ENCODE measurements at regions not wholly inside any gene's neighbourhood (a gene's known extent, or its start where the extent isn't known, plus 50 kb on each side); places are given as distances from the start of the nearest gene placed in this dataset.

DNA sequence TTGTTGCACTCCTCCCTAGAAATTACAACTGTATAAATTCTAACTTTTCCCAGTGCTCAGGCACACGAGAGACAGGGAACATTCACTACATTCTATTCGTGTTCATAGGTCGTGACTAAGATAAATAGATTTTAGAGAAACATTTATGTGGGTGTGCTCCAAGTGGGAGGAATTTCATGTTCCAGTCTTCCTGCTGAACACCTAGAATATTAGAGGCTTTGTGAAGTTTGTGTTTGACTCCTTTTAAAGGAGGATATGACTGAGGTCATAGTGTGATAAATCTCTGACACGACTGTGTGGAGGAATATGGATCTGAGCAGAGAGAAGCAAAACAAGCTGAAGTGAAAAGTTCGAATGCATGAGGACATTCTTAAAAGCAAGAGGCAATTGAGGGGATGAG lies 355.3 kb downstream of the ZSWIM6 start:
- Histone ChIP-seq H3K4me2 (ENCODE audit: low read depth, low read length) (no peak overlapping the region), H3K4me1 (ENCODE audit: low read length) (no peaks in the 10 kb centered on the region), H3K9me3 (replicated peaks; ENCODE audit: insufficient read depth, low read length) (no peaks in the 10 kb centered on the region), H3K36me3 (replicated peaks; ENCODE audit: insufficient read depth, low read length) (no peaks in the 10 kb centered on the region), H3F3A (ENCODE audit: insufficient read depth, low read length) (no peaks in the 10 kb centered on the region), H3K79me2 (ENCODE audit: low read length) (no peaks in the 10 kb centered on the region), H2AFZ (ENCODE audit: low read length) (no peak overlapping the region), H3K4me3 (ENCODE audit: low read length) (no peak overlapping the region), H4K20me1 (ENCODE audit: insufficient read depth, low read length) (no peaks in the 10 kb centered on the region), H3K9ac (ENCODE audit: low read length) (no peak overlapping the region), H3K27me3 (replicated peaks; ENCODE audit: insufficient read depth, low read length) (no peaks in the 10 kb centered on the region), H3K27ac (ENCODE audit: low read length) (no peak overlapping the region), H3K9me2 (replicated peaks; ENCODE audit: insufficient read depth, low read length) (no peaks in the 10 kb centered on the region)
- TF ChIP-seq, protein P1, sequence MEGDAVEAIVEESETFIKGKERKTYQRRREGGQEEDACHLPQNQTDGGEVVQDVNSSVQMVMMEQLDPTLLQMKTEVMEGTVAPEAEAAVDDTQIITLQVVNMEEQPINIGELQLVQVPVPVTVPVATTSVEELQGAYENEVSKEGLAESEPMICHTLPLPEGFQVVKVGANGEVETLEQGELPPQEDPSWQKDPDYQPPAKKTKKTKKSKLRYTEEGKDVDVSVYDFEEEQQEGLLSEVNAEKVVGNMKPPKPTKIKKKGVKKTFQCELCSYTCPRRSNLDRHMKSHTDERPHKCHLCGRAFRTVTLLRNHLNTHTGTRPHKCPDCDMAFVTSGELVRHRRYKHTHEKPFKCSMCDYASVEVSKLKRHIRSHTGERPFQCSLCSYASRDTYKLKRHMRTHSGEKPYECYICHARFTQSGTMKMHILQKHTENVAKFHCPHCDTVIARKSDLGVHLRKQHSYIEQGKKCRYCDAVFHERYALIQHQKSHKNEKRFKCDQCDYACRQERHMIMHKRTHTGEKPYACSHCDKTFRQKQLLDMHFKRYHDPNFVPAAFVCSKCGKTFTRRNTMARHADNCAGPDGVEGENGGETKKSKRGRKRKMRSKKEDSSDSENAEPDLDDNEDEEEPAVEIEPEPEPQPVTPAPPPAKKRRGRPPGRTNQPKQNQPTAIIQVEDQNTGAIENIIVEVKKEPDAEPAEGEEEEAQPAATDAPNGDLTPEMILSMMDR (IDR thresholded peaks at IDR 0.05; ENCODE audit: low read length): no peak
- TF ChIP-seq EZH2phosphoT487 (IDR thresholded peaks at IDR 0.05; ENCODE audit: low read length) (no peak), EZH2 (optimal IDR thresholded peaks at IDR 0.05; ENCODE audit: low read depth, low read length) (no peak)
- DNase-seq: no peak

DNA sequence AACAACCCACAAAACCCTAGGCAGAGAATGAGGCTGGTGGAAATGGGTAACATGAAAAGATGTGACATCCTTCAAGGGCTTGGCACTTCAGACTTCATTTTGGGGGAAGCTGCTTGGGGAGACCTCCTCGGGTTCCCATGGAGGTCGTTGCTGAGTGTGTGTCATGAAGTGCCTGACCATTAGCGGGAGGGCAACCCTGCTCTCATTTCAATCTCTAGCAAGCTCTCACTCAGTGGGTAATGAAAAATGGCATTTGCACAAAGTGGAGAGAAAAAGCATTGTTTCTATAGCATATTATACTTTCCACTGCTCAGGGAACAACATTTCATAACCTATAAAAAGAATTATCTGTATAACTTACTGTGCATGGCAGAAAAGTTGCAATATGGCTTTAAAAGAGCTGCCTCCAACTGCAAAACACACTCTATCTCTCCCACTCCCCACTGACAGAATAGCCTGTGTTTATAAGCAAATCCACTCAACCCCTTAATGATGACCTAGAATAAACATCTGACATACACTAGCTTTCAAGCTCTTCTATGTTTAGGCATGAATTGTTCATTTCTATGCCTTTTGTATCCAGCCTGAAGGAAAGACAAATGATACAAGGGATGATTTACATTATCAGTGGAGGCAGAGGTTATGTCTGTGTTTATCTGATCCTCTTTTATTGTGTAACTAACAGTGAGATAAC lies 357.2 kb downstream of the ZSWIM6 start:
- Histone ChIP-seq H3K4me3 (ENCODE audit: low read length) (no peak overlapping the region), H3K27me3 (replicated peaks; ENCODE audit: insufficient read depth, low read length) (no peaks in the 10 kb centered on the region), H3K9me3 (replicated peaks; ENCODE audit: insufficient read depth, low read length) (no peaks in the 10 kb centered on the region), H3K4me2 (ENCODE audit: low read depth, low read length) (no peak overlapping the region), H3K27ac (ENCODE audit: low read length) (no peak overlapping the region), H4K20me1 (ENCODE audit: insufficient read depth, low read length) (no peaks in the 10 kb centered on the region), H3K9me2 (replicated peaks; ENCODE audit: insufficient read depth, low read length) (no peaks in the 10 kb centered on the region), H3K79me2 (ENCODE audit: low read length) (no peaks in the 10 kb centered on the region), H3F3A (ENCODE audit: insufficient read depth, low read length) (no peaks in the 10 kb centered on the region), H3K9ac (ENCODE audit: low read length) (no peak overlapping the region), H2AFZ (ENCODE audit: low read length) (no peak overlapping the region), H3K36me3 (replicated peaks; ENCODE audit: insufficient read depth, low read length) (no peaks in the 10 kb centered on the region), H3K4me1 (ENCODE audit: low read length) (no peaks in the 10 kb centered on the region)
- DNase-seq: no peak
- TF ChIP-seq, protein P1 (IDR thresholded peaks at IDR 0.05; ENCODE audit: low read length): no peak
- no peak for TF ChIP-seq EZH2 (optimal IDR thresholded peaks at IDR 0.05; ENCODE audit: low read depth, low read length)
- no peak for TF ChIP-seq EZH2phosphoT487 (IDR thresholded peaks at IDR 0.05; ENCODE audit: low read length)

DNA sequence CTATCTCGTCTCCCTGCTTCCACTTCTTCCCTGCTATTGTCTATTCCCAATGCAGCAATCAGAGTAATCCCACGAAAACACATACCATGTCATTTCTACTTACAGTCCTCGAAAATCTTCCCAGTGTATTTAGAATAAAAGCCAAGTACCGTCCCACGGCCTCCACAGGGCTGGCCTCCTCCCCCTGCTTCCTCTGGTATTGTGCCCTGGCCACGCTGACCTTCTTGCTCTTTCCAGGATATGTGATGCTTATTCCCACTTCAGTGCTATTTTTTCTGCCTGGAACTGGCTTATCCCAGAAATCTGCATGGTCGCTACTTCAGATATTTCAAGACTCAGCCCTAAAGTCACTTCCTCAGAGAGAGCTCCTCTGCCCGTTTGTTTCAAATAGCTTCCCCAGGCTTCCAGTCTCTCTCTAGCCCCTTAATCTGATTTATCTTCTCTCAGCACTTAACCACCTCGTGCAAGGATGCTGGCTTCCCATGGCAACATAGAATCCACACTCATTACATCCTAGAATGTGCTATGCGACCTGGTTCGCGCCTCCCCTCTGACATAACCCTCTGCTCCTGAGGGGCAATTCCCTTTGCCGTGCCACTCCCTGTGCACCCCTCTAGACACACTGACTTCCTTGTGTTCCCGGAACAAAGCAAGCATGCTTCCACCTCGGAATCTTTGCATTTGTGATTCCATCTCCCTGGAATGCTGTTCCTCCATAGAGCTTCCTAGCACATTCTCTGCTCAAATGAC lies 365.9 kb downstream of the ZSWIM6 start:
- no peak for DNase-seq
- H3K27me3 ChIP-seq (replicated peaks; ENCODE audit: insufficient read depth, low read length): no peaks in the 10 kb centered on the region
- no peak overlapping the region for H3K4me3 ChIP-seq (ENCODE audit: low read length)
- H4K20me1 ChIP-seq (ENCODE audit: insufficient read depth, low read length): no peaks in the 10 kb centered on the region
- H3K9me3 ChIP-seq (replicated peaks; ENCODE audit: insufficient read depth, low read length): no peaks in the 10 kb centered on the region
- H3K79me2 ChIP-seq (ENCODE audit: low read length): no peaks in the 10 kb centered on the region
- H3K4me1 ChIP-seq (ENCODE audit: low read length): no peaks in the 10 kb centered on the region
- no peak for TF ChIP-seq EZH2 (optimal IDR thresholded peaks at IDR 0.05; ENCODE audit: low read depth, low read length)
- TF ChIP-seq, protein P1 (IDR thresholded peaks at IDR 0.05; ENCODE audit: low read length): no peak
- no peak for TF ChIP-seq EZH2phosphoT487 (IDR thresholded peaks at IDR 0.05; ENCODE audit: low read length)
- no peak overlapping the region for H3K27ac ChIP-seq (ENCODE audit: low read length)
- H3K9me2 ChIP-seq (replicated peaks; ENCODE audit: insufficient read depth, low read length): no peaks in the 10 kb centered on the region
- no peaks in the 10 kb centered on the region for H3F3A ChIP-seq (ENCODE audit: insufficient read depth, low read length)
- H2AFZ ChIP-seq (ENCODE audit: low read length): no peak overlapping the region
- no peak overlapping the region for H3K9ac ChIP-seq (ENCODE audit: low read length)
- no peaks in the 10 kb centered on the region for H3K36me3 ChIP-seq (replicated peaks; ENCODE audit: insufficient read depth, low read length)
- H3K4me2 ChIP-seq (ENCODE audit: low read depth, low read length): no peak overlapping the region
